ENCODE measurements at regions not wholly inside any gene's neighbourhood (a gene's known extent, or its start where the extent isn't known, plus 50 kb on each side); places are given as distances from the start of the nearest gene placed in this dataset.
A peak's percentile ranks its signal among the peaks of the same experiment; 100 is the strongest.
"Not testable (repeated sequence)": the region's sequence is repeated elsewhere in the genome, so short reads cannot be mapped to it uniquely, and the experiment has no call there.

- DNase-seq (ENCODE audit: low spot score), result no peak
These were observed 91.6 kb upstream of the BCAR3 start for GRCh38 chr1:93773049-93773838.

GRCh38 chr1:93771843-93772242 is 90.2 kb upstream of the BCAR3 start:
- no peak for DNase-seq (ENCODE audit: low spot score)

- no peak for DNase-seq (ENCODE audit: low spot score)
These were observed 89.0 kb upstream of the BCAR3 start for GRCh38 chr1:93770640-93771039.

GRCh38 chr1:93769777-93770176 is 88.1 kb upstream of the BCAR3 start:
- DNase-seq (ENCODE audit: low spot score), result no peak

GRCh38 chr1:93768380-93768863 is 86.8 kb upstream of the BCAR3 start:
- DNase-seq (ENCODE audit: low spot score), result no peak

- DNase-seq (ENCODE audit: low spot score), result no peak
These were observed 84.8 kb upstream of the BCAR3 start for GRCh38 chr1:93766451-93766850.

- no peak for DNase-seq (ENCODE audit: low spot score)
These were observed 83.5 kb upstream of the BCAR3 start for GRCh38 chr1:93765099-93765498.

GRCh38 chr1:93764366-93764750 is 82.7 kb upstream of the BCAR3 start:
- no peak for DNase-seq (ENCODE audit: low spot score)

GRCh38 chr1:93763704-93764365 is 82.2 kb upstream of the BCAR3 start:
- DNase-seq (ENCODE audit: low spot score), result no peak

GRCh38 chr1:93758842-93759515 is 77.3 kb upstream of the BCAR3 start:
- no peak for DNase-seq (ENCODE audit: low spot score)

GRCh38 chr1:93757256-93758036 is 75.8 kb upstream of the BCAR3 start:
- DNase-seq (ENCODE audit: low spot score), result no peak

- DNase-seq (ENCODE audit: low spot score), result no peak
These were observed 75.0 kb upstream of the BCAR3 start for GRCh38 chr1:93756657-93757056.

GRCh38 chr1:93755251-93755715 is 73.6 kb upstream of the BCAR3 start:
- not testable (repeated sequence) for DNase-seq (ENCODE audit: low spot score)

- peak; percentile 78 for DNase-seq (ENCODE audit: low spot score)
These were observed 72.4 kb upstream of the BCAR3 start for GRCh38 chr1:93753791-93754763.

- DNase-seq (ENCODE audit: low spot score), result no peak
These were observed 70.0 kb upstream of the BCAR3 start for GRCh38 chr1:93751377-93752250.

- no peak for DNase-seq (ENCODE audit: low spot score)
These were observed 69.3 kb upstream of the BCAR3 start for GRCh38 chr1:93750955-93751354.

GRCh38 chr1:93749894-93750301 is 68.3 kb upstream of the BCAR3 start:
- DNase-seq (ENCODE audit: low spot score), result no peak

GRCh38 chr1:93749487-93749886 is 67.8 kb upstream of the BCAR3 start:
- DNase-seq (ENCODE audit: low spot score), result no peak

GRCh38 chr1:93746021-93746812 is 64.6 kb upstream of the BCAR3 start:
- no peak for DNase-seq (ENCODE audit: low spot score)

Data from GM03348 (cell line).